Common myeloid progenitor, CD34-positive (primary cell): ENCODE measurements at regions not wholly inside any gene's neighbourhood (a gene's known extent, or its start where the extent isn't known, plus 50 kb on each side); places are given as distances from the start of the nearest gene placed in this dataset.

ENCODE experiments used
- CTCF ChIA-PET: fragments of 350-600 bp; sonication (Branson Sonifier 250); formaldehyde crosslinking; loops from one replicate; lab custom pipeline; 2021; ENCODE audit warnings: antibody characterized with exemption; lab: Charles Lee
- POLR2A ChIA-PET: fragments of 350-600 bp; sonication (Branson Sonifier 250); formaldehyde crosslinking; loops from one replicate; lab custom pipeline; 2021; ENCODE audit warnings: antibody characterized with exemption; lab: Charles Lee
- DNase-seq, 3 donors: peaks; one replicate each; pipeline versions ENCODE4 v3.0.0 to v3.0.0-alpha.2; 2013
- H3K27ac ChIP-seq, 2 experiments: 1 replicate in 1 of 2; 2 replicates in 1 of 2; pipeline ENCODE4 v1.7.0; 2013; ENCODE audit warnings: inconsistent platforms in 2 of 2, low read length in 2 of 2, mild to moderate bottlenecking in 2 of 2, low read depth in 1 of 2, moderate library complexity in 1 of 2; ENCODE audit not compliant: severe bottlenecking in 2 of 2, insufficient read depth in 1 of 2, poor library complexity in 1 of 2
- H3K27me3 ChIP-seq, 5 experiments: replicated peaks in 2 of 5; 1 replicate in 3 of 5; 2 replicates in 2 of 5; pipeline versions ENCODE4 v1.6.1 to v1.7.0; 2013; ENCODE audit warnings: low read length in 4 of 5, mild to moderate bottlenecking in 2 of 5, moderate library complexity in 2 of 5, inconsistent platforms in 1 of 5; ENCODE audit not compliant: insufficient read depth in 5 of 5, control insufficient read depth in 4 of 5
- H3K36me3 ChIP-seq, 4 experiments: 1 replicate in 2 of 4; 2 replicates in 2 of 4; pipeline versions ENCODE4 v1.6.1 to v1.7.0; 2013; ENCODE audit warnings: low read length in 3 of 4, control low read depth in 1 of 4, mild to moderate bottlenecking in 1 of 4; ENCODE audit not compliant: control insufficient read depth in 4 of 4, insufficient read depth in 4 of 4
- H3K4me1 ChIP-seq, 4 experiments: 1 replicate in 3 of 4; 2 replicates in 1 of 4; pipeline versions ENCODE4 v1.6.1 to v1.7.1; 2013; ENCODE audit warnings: low read length in 3 of 4, mild to moderate bottlenecking in 3 of 4, control low read depth in 1 of 4, inconsistent platforms in 1 of 4, moderate library complexity in 1 of 4; ENCODE audit not compliant: control insufficient read depth in 4 of 4, insufficient read depth in 4 of 4; ENCODE audit errors: control extremely low read depth in 1 of 4
- H3K4me3 ChIP-seq, 7 experiments: 1 replicate in 4 of 7; 2 replicates in 3 of 7; pipeline versions ENCODE4 v1.5.1 to v1.7.0; 2013; ENCODE audit warnings: mild to moderate bottlenecking in 7 of 7, low read length in 6 of 7, moderate library complexity in 6 of 7, inconsistent platforms in 2 of 7, low read depth in 2 of 7, control low read depth in 1 of 7; ENCODE audit not compliant: insufficient read depth in 4 of 7, control insufficient read depth in 1 of 7; ENCODE audit errors: extremely low read depth in 1 of 7
- H3K9me3 ChIP-seq, 5 experiments: 1 replicate in 4 of 5; 2 replicates in 1 of 5; pipeline versions ENCODE4 v1.6.1 to v1.7.1; 2013; ENCODE audit warnings: low read length in 4 of 5, mild to moderate bottlenecking in 2 of 5, inconsistent platforms in 1 of 5, low read depth in 1 of 5, moderate library complexity in 1 of 5; ENCODE audit not compliant: control insufficient read depth in 4 of 5, insufficient read depth in 2 of 5; ENCODE audit errors: control extremely low read depth in 1 of 5
- WGBS: methylation state at CpG from one replicate; pipeline ENCODE4 v1.1.5; 2013; ENCODE audit not compliant: insufficient coverage; 5-methylcytosine and 5-hydroxymethylcytosine counted together

- Histone ChIP-seq H3K4me3 (no peak overlapping the region), H3K27ac (no peak overlapping the region), H3K27me3 (no peaks in the 10 kb centered on the region), H3K36me3 (no peaks in the 10 kb centered on the region), H3K9me3 (no peaks in the 10 kb centered on the region), H3K4me1 (no peaks in the 10 kb centered on the region)
- ChIA-PET POLR2A (no interaction called here), CTCF (no interaction called here)
- WGBS = 100% methylated on average over 2 of the region's 2 CpGs
- no peak for DNase-seq
Observed at GRCh38 chr7:109049366-109049765, 479.7 kb downstream of the DNAJB9 start.

DNA sequence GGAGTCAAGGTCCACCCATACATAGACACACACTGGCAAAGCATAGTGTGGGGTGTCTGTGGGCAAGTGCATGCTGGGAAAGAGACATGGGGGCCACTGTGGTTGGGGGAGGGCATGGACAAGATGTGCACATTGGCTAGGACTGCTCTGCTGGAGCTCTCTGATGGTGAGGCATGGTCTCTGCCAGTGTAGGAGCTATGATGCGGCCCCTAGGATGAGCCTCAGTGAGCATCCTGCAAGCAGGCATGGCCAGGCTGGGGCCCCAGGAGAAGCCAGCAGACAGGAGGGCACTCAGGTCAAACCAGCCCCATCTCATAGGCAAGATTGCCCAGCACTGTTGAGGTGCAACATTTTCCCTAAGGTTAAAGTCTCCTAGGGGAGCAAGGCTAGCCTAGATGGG is 489.4 kb downstream of the DNAJB9 start:
- CTCF ChIA-PET = no interaction called here
- POLR2A ChIA-PET = no interaction called here
- DNase-seq = no peak

DNA sequence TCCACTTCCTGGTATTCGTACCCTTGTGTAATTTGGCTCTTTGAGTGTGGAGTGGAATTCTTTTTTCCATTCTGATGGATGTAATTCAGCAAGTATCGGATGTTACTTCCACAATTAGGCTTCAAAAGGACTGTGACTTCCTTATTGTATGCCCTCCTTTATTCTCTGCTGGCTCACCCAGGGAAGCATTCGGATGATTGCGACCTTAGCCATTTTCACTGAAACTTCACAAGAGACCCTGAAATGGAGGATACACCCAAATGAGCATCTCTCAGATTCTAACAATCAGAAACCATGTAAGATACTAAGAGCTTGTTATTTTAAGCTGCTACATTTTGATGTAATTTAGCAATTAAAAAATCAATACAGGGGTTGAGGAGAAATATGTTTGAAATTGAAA is 493.1 kb downstream of the DNAJB9 start:
- Histone ChIP-seq H3K9me3 (no peaks in the 10 kb centered on the region), H3K27me3 (no peaks in the 10 kb centered on the region), H3K4me1 (no peaks in the 10 kb centered on the region), H3K4me3 (no peak overlapping the region), H3K36me3 (no peaks in the 10 kb centered on the region), H3K27ac (no peak overlapping the region)
- CTCF ChIA-PET = no interaction called here
- WGBS = 100% methylated on average over 1 of the region's 4 CpGs
- POLR2A ChIA-PET = no interaction called here
- DNase-seq = no peak

More for the DNA sequence above, 489.4 kb downstream of the DNAJB9 start:
- Histone ChIP-seq H3K4me3 (no peak overlapping the region), H3K4me1 (no peaks in the 10 kb centered on the region), H3K9me3 (no peaks in the 10 kb centered on the region), H3K36me3 (no peaks in the 10 kb centered on the region), H3K27ac (no peak overlapping the region), H3K27me3 (no peaks in the 10 kb centered on the region)
- 100% methylated on average over 1 of the region's 1 CpG for WGBS

GRCh38 chr7:109073543-109073942 is 503.9 kb downstream of the DNAJB9 start:
- no peaks in the 10 kb centered on the region for H3K27me3 ChIP-seq
- POLR2A ChIA-PET = no interaction called here
- no peaks in the 10 kb centered on the region for H3K36me3 ChIP-seq
- CTCF ChIA-PET = no interaction called here
- no peak overlapping the region for H3K27ac ChIP-seq
- WGBS = no CpG with 5 or more reads among the region's 3 CpGs
- H3K9me3 ChIP-seq = no peaks in the 10 kb centered on the region
- no peak for DNase-seq
- no peaks in the 10 kb centered on the region for H3K4me1 ChIP-seq
- no peak overlapping the region for H3K4me3 ChIP-seq

DNA sequence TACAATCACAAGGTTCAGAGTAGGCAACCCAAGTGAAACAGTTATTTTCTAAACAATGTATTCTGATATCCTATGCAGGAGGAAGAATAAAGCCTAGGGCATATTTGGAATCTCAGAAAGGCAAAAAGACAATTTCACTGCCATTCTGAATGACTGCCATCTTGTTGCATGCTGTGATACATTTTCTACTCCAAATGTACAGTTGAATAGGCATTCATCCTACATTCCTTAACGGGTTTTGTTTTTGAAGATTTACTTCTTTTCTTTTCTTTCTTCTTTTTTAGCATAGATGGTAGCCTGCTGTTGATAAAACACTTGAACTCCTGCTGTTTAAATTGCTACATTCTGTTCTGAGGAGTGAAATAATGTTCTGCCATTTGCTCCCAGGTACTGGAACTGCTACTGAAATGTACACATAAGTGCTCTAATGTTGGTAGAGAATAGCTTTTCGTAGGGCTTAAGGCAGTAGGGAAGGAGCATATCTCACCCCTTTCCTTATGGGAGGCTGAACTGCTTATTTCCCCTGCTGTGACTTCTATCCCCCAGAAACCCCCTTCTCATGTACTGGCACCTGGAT is 506.8 kb downstream of the DNAJB9 start:
- ChIA-PET POLR2A (no interaction called here), CTCF (no interaction called here)
- Histone ChIP-seq H3K4me1 (no peaks in the 10 kb centered on the region), H3K4me3 (no peak overlapping the region), H3K27me3 (no peaks in the 10 kb centered on the region), H3K27ac (no peak overlapping the region), H3K9me3 (no peaks in the 10 kb centered on the region), H3K36me3 (no peaks in the 10 kb centered on the region)
- no CpG with 5 or more reads among the region's 2 CpGs for WGBS
- no peak for DNase-seq

- no peak overlapping the region for H3K4me3 ChIP-seq
- CTCF ChIA-PET = no interaction called here
Observed at GRCh38 chr7:109091042-109091441, 521.4 kb downstream of the DNAJB9 start.

DNA sequence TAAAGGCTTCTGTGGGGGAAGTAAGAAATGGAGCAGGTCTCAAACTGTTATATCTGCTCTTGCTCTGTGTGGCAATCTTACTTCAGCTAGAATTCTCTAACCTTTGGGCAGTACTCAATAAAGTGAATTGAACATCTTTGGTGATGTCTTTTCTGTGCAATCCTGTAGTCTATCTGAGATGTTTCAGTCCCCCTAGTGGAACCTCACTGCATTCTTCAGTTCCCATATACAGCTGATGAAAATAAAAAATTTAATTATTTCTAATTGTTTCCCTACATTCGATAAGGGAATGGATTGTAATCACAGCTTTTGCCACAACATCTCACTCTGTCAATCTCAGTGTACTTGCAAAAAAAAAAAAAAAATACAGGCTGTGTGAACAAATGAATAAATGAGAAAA is 522.6 kb downstream of the DNAJB9 start:
- ChIA-PET POLR2A (no interaction called here), CTCF (interaction anchor here (0.9 kb wide), 1 partner anchor 20 kb away, joined by 3 read pairs; no protein-coding TSS in a partner anchor)
- Histone ChIP-seq H3K27ac (no peak overlapping the region), H3K4me1 (no peaks in the 10 kb centered on the region), H3K9me3 (no peaks in the 10 kb centered on the region), H3K4me3 (no peak overlapping the region), H3K27me3 (no peaks in the 10 kb centered on the region), H3K36me3 (no peaks in the 10 kb centered on the region)
- DNase-seq = no peak
- no CpG with 5 or more reads among the region's 1 CpG for WGBS

More at GRCh38 chr7:109091042-109091441, 521.4 kb downstream of the DNAJB9 start:
- Histone ChIP-seq H3K36me3 (no peaks in the 10 kb centered on the region), H3K4me1 (no peaks in the 10 kb centered on the region), H3K27me3 (no peaks in the 10 kb centered on the region), H3K9me3 (no peaks in the 10 kb centered on the region), H3K27ac (no peak overlapping the region)
- no peak for DNase-seq
- POLR2A ChIA-PET = no interaction called here
- WGBS = no CpG with 5 or more reads among the region's 1 CpG
